B cell (primary cell): ENCODE measurements at regions not wholly inside any gene's neighbourhood (a gene's known extent, or its start where the extent isn't known, plus 50 kb on each side); places are given as distances from the start of the nearest gene placed in this dataset.

Experiments used
- ATAC-seq: fragments of 200-7000 bp; cut with Tn5 transposase; one replicate; pipeline ENCODE4 v1.10.0; 2021; ENCODE audit warnings: low read depth, mild to moderate bottlenecking, moderate number of reproducible peaks, moderate library complexity
- CTCF ChIA-PET: fragments of 350-600 bp; sonication (Branson Sonifier 250); formaldehyde crosslinking; loops from one replicate; lab custom pipeline; 2021; ENCODE audit warnings: antibody characterized with exemption, inconsistent platforms; lab: Charles Lee
- POLR2A ChIA-PET: fragments of 350-600 bp; sonication (Branson Sonifier 250); formaldehyde crosslinking; loops from one replicate; lab custom pipeline; 2021; ENCODE audit warnings: antibody characterized with exemption; lab: Charles Lee
- DNase-seq: peaks from one replicate; pipeline ENCODE4 v3.0.0; 2013
- H2AFZ ChIP-seq: 2 replicates; pipeline ENCODE4 v1.6.1; 2012; ENCODE audit warnings: mild to moderate bottlenecking, low read depth, low read length; ENCODE audit not compliant: insufficient read depth, poor library complexity, severe bottlenecking
- H3K27ac ChIP-seq, 2 donors: 1 replicate in 1 of 2; 2 replicates in 1 of 2; pipeline ENCODE4 v1.5.1; 2012 to 2013; ENCODE audit warnings: low read length in 2 of 2, mild to moderate bottlenecking in 2 of 2, moderate library complexity in 1 of 2
- H3K27me3 ChIP-seq, 4 experiments: fragments of 200-600 bp in 1 of 4; sonication (generic) in 1 of 4; replicated peaks in 1 of 4; 1 replicate in 2 of 4; 2 replicates in 2 of 4; pipeline versions ENCODE4 v1.6.1 to v1.7.0; 2013 to 2016; ENCODE audit warnings: low read length in 3 of 4, mild to moderate bottlenecking in 2 of 4, mixed read lengths in 1 of 4, moderate library complexity in 1 of 4; ENCODE audit not compliant: insufficient read depth in 4 of 4, control insufficient read depth in 3 of 4; ENCODE audit errors: control extremely low read depth in 1 of 4
- H3K36me3 ChIP-seq, 2 experiments: replicated peaks in 1 of 2; 1 replicate in 1 of 2; 2 replicates in 1 of 2; pipeline versions ENCODE4 v1.6.1 to v1.7.1; 2013; ENCODE audit warnings: low read length in 1 of 2; ENCODE audit not compliant: insufficient read depth in 2 of 2, control insufficient read depth in 1 of 2; ENCODE audit errors: control extremely low read depth in 1 of 2, extremely low read depth in 1 of 2
- H3K4me1 ChIP-seq, 2 donors: fragments of 200-600 bp in 1 of 2; sonication (generic) in 1 of 2; 1 replicate in 1 of 2; 2 replicates in 1 of 2; pipeline versions ENCODE4 v1.5.1 to v1.6.1; 2013 to 2017; ENCODE audit warnings: low read length in 2 of 2; ENCODE audit not compliant: control insufficient read depth in 2 of 2, insufficient read depth in 2 of 2
- H3K4me2 ChIP-seq: replicated peaks from 2 replicates; pipeline ENCODE3; 2012; ENCODE audit warnings: mild to moderate bottlenecking, low read depth, low read length; ENCODE audit not compliant: poor library complexity, severe bottlenecking
- H3K4me3 ChIP-seq, 5 experiments: fragments of 200-600 bp in 1 of 5; sonication (generic) in 1 of 5; 1 replicate in 3 of 5; 2 replicates in 2 of 5; pipeline versions ENCODE4 v1.5.1 to v1.7.0; 2011 to 2016; ENCODE audit warnings: low read length in 4 of 5, mild to moderate bottlenecking in 4 of 5, low read depth in 2 of 5, control low read depth in 1 of 5, moderate library complexity in 1 of 5; ENCODE audit not compliant: insufficient read depth in 1 of 5; ENCODE audit errors: control extremely low read depth in 1 of 5, extremely low read depth in 1 of 5
- H3K79me2 ChIP-seq: fragments of 200-600 bp; sonication (generic); one replicate; pipeline ENCODE4 v1.6.0; 2016; ENCODE audit warnings: low read length; ENCODE audit not compliant: control insufficient read depth, insufficient read depth
- H3K9ac ChIP-seq: fragments of 200-600 bp; sonication (generic); 2 replicates; pipeline ENCODE4 v1.6.1; 2017; ENCODE audit warnings: mild to moderate bottlenecking, low read length, moderate library complexity
- H3K9me3 ChIP-seq, 3 donors: one replicate each; pipeline versions ENCODE4 v1.6.1 to v1.7.1; 2013; ENCODE audit warnings: low read length in 2 of 3; ENCODE audit not compliant: control insufficient read depth in 2 of 3, insufficient read depth in 1 of 3; ENCODE audit errors: control extremely low read depth in 1 of 3
- H4K20me1 ChIP-seq: 2 replicates; pipeline ENCODE4 v1.6.0; 2012; ENCODE audit warnings: mild to moderate bottlenecking, low read length; ENCODE audit not compliant: insufficient read depth, control insufficient read depth, poor library complexity, severe bottlenecking
- H3K27ac Mint-ChIP-seq: one replicate; pipeline ENCODE4 v1.8.0; 2021; ENCODE audit warnings: mixed read lengths
- H3K27me3 Mint-ChIP-seq: one replicate; pipeline ENCODE4 v1.8.0; 2021; ENCODE audit warnings: mixed read lengths
- H3K4me1 Mint-ChIP-seq: one replicate; pipeline ENCODE4 v1.8.0; 2021; ENCODE audit warnings: mixed read lengths
- H3K4me3 Mint-ChIP-seq: one replicate; pipeline ENCODE4 v1.8.0; 2021; ENCODE audit warnings: mixed read lengths
- H3K9me3 Mint-ChIP-seq: one replicate; pipeline ENCODE4 v1.8.0; 2022; ENCODE audit warnings: mixed read lengths; ENCODE audit not compliant: insufficient read depth
- EZH2 ChIP-seq: IDR thresholded peaks from 2 replicates; pipeline ENCODE4 v1.6.1; 2012; ENCODE audit warnings: borderline replicate concordance, low read depth, mild to moderate bottlenecking, moderate library complexity, low read length; ENCODE audit not compliant: insufficient read depth, poor library complexity, severe bottlenecking
- WGBS: methylation state at CpG from one replicate; pipeline ENCODE4 v1.1.5; 2013; ENCODE audit warnings: missing lambda C conversion rate; ENCODE audit not compliant: insufficient coverage; 5-methylcytosine and 5-hydroxymethylcytosine counted together
- intact Hi-C: fragments of 100-400 bp; cut with micrococcal nuclease; formaldehyde crosslinking; loops from one replicate; pipeline ENCODE4 v1.10.0; 2022
- TF ChIP-seq, protein P1 (sequence below): fragments of 200-600 bp; IDR thresholded peaks from one replicate; pipeline ENCODE4 v1.8.0; 2022; ENCODE audit warnings: antibody characterized with exemption, mild to moderate bottlenecking

DNA sequence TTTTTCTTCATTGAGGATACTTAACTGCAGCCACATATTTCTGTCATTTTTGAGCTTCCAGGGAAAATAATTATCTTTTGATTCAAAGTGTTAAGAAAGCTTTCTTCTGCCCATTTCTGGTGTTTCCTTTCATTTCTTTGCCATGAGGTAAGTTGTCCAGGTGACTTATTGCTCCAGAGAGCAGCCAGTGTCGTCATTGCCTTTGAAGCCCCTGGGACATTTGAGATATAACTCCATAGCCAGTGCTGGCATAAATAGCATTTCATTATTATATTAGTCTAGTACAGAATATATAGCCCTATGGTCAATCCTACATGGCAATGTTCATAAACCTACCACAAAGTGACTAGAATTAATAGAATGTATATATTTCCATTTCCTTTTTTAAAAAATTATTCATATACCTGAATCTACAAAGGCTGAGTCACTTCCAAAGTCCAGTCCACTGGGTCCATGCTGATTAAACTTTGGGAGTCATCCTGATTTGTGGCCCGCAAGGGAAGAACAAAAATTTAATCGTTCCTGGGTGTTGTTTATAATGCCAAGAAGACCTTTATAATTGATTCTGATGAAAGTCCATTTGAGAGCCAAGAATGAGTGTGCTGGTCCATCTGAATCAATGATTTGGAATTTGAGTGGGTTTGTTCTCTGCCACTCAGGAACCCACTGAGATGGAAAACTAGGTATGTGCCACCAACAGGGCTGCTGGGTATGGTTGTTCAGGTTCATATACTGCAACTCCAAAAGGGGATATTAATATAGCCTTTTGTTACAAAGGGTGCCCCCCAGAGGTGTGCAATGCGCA, 221.8 kb upstream of the PLXNA2 start:
- Histone ChIP-seq H3K4me1 (no peaks in the 10 kb centered on the region), H3K9me3 (no peaks in the 10 kb centered on the region), H3K36me3 (no peaks in the 10 kb centered on the region), H4K20me1 (no peaks in the 10 kb centered on the region), H3K9ac (no peak overlapping the region), H3K27ac (no peak overlapping the region), H3K4me2 (no peak overlapping the region), H3K79me2 (no peaks in the 10 kb centered on the region), H3K4me3 (no peak overlapping the region), H3K27me3 (no peaks in the 10 kb centered on the region), H2AFZ (no peak overlapping the region)
- no peak for DNase-seq
- no peaks in the 10 kb centered on the region for H3K9me3 Mint-ChIP-seq
- CTCF ChIA-PET, result interaction anchor here (0.7 kb wide), 1 partner anchor 350 kb away, joined by 4 read pairs; no protein-coding TSS in a partner anchor
- TF ChIP-seq, protein P1, sequence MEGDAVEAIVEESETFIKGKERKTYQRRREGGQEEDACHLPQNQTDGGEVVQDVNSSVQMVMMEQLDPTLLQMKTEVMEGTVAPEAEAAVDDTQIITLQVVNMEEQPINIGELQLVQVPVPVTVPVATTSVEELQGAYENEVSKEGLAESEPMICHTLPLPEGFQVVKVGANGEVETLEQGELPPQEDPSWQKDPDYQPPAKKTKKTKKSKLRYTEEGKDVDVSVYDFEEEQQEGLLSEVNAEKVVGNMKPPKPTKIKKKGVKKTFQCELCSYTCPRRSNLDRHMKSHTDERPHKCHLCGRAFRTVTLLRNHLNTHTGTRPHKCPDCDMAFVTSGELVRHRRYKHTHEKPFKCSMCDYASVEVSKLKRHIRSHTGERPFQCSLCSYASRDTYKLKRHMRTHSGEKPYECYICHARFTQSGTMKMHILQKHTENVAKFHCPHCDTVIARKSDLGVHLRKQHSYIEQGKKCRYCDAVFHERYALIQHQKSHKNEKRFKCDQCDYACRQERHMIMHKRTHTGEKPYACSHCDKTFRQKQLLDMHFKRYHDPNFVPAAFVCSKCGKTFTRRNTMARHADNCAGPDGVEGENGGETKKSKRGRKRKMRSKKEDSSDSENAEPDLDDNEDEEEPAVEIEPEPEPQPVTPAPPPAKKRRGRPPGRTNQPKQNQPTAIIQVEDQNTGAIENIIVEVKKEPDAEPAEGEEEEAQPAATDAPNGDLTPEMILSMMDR, result no peak
- no peak for TF ChIP-seq EZH2
- 95% methylated on average over 2 of the region's 4 CpGs for WGBS
- intact Hi-C loops, result no loop called here
- H3K27ac Mint-ChIP-seq, result no peak overlapping the region
- POLR2A ChIA-PET, result no interaction called here
- ATAC-seq, result no peak
- no peak overlapping the region for H3K4me3 Mint-ChIP-seq
- no peaks in the 10 kb centered on the region for H3K4me1 Mint-ChIP-seq
- H3K27me3 Mint-ChIP-seq, result peaks cover 4% of the 10 kb centered on the region

DNA sequence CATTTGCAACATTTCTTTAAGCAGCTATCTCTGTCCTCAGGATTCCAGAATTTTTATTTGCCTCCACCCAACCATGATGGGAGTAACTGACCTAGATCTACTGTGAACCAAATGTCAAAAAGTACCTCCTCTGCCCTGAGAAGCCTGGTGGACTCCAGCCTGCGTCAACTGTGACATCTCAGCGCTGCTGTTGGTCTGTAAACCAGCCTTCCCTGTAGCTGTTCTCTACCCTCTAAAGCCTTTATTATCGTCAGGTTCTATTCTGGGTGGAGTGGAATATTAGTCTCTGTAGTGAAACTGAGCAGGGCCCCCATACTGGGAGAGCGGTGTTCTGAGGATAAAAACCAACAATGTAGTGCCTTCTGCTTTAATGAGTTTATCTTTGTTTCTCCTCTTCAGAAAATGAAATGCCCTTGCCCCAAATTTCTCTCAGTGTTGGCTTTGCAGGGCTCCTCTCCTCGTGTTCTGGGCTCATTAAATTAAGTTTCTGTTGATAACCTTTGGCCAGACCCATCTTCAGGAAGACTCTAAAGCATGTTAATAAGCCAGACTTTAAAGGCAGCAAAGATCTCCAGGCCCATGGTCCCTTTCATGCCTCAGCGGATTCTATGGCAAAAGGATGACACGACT, 223.1 kb upstream of the PLXNA2 start:
- CTCF ChIA-PET, result no interaction called here
- Histone ChIP-seq H2AFZ (no peak overlapping the region), H3K36me3 (no peaks in the 10 kb centered on the region), H3K9ac (no peak overlapping the region), H4K20me1 (no peaks in the 10 kb centered on the region), H3K4me2 (no peak overlapping the region), H3K4me1 (no peaks in the 10 kb centered on the region), H3K27me3 (no peaks in the 10 kb centered on the region), H3K9me3 (no peaks in the 10 kb centered on the region), H3K4me3 (no peak overlapping the region), H3K27ac (no peak overlapping the region), H3K79me2 (no peaks in the 10 kb centered on the region)
- no peaks in the 10 kb centered on the region for H3K4me1 Mint-ChIP-seq
- H3K27ac Mint-ChIP-seq, result no peak overlapping the region
- ATAC-seq (no peak), DNase-seq (no peak)
- 89% methylated on average over 3 of the region's 7 CpGs for WGBS
- peaks cover 4% of the 10 kb centered on the region for H3K27me3 Mint-ChIP-seq
- TF ChIP-seq EZH2, result no peak
- H3K4me3 Mint-ChIP-seq, result no peak overlapping the region
- no peaks in the 10 kb centered on the region for H3K9me3 Mint-ChIP-seq
- POLR2A ChIA-PET, result no interaction called here
- intact Hi-C loops, result no loop called here
